ENCODE measurements at regions not wholly inside any gene's neighbourhood (a gene's known extent, or its start where the extent isn't known, plus 50 kb on each side); places are given as distances from the start of the nearest gene placed in this dataset.

- Histone ChIP-seq H3K9me2 (ENCODE audit: insufficient read depth, low read length) (no peaks in the 10 kb centered on the region), H3F3A (ENCODE audit: insufficient read depth, low read length, poor library complexity, severe bottlenecking) (no peaks in the 10 kb centered on the region), H2AFZ (ENCODE audit: low read depth, low read length) (no peak overlapping the region), H3K4me3 (ENCODE audit: low read length) (no peak overlapping the region), H3K27me3 (ENCODE audit: insufficient read depth, low read depth, low read length) (no peaks in the 10 kb centered on the region), H3K9ac (ENCODE audit: low read length) (no peak overlapping the region), H3K27ac (ENCODE audit: low read length) (no peak overlapping the region), H3K36me3 (ENCODE audit: insufficient read depth, low read length) (no peaks in the 10 kb centered on the region), H3K79me2 (replicated peaks; ENCODE audit: insufficient read depth, low read length) (no peaks in the 10 kb centered on the region), H3K9me3 (ENCODE audit: low read length) (no peaks in the 10 kb centered on the region), H3K4me2 (ENCODE audit: low read length) (no peak overlapping the region), H4K20me1 (ENCODE audit: insufficient read depth) (no peaks in the 10 kb centered on the region)
- TF ChIP-seq TAF1 (IDR thresholded peaks at IDR 0.05; ENCODE audit: low read depth) (no peak), POLR2AphosphoS5 (IDR thresholded peaks at IDR 0.05) (no peak), SMC3 (conservative IDR thresholded peaks at IDR 0.05; ENCODE audit: poor library complexity) (no peak), EZH2 (IDR thresholded peaks at IDR 0.05; ENCODE audit: borderline replicate concordance, insufficient read depth, low read length, poor library complexity, severe bottlenecking) (no peak), REST (IDR thresholded peaks at IDR 0.05; ENCODE audit: borderline replicate concordance) (no peak), EP300 (conservative IDR thresholded peaks at IDR 0.05; ENCODE audit: poor library complexity, severe bottlenecking) (no peak), CTCF (IDR thresholded peaks at IDR 0.05; ENCODE audit: poor library complexity, severe bottlenecking) (no peak)
Observed at GRCh38 chr15:77798847-77799246, 166.1 kb upstream of the LINGO1 start.

GRCh38 chr15:77798151-77798835 lies 165.6 kb upstream of the LINGO1 start:
- Histone ChIP-seq H3K4me2 (ENCODE audit: low read length) (no peak overlapping the region), H3K27me3 (ENCODE audit: insufficient read depth, low read depth, low read length) (no peaks in the 10 kb centered on the region), H3K27ac (ENCODE audit: low read length) (no peak overlapping the region), H3F3A (ENCODE audit: insufficient read depth, low read length, poor library complexity, severe bottlenecking) (no peaks in the 10 kb centered on the region), H4K20me1 (ENCODE audit: insufficient read depth) (no peaks in the 10 kb centered on the region), H3K9ac (ENCODE audit: low read length) (no peak overlapping the region), H3K36me3 (ENCODE audit: insufficient read depth, low read length) (no peaks in the 10 kb centered on the region), H3K9me2 (ENCODE audit: insufficient read depth, low read length) (no peaks in the 10 kb centered on the region), H3K9me3 (ENCODE audit: low read length) (no peaks in the 10 kb centered on the region), H2AFZ (ENCODE audit: low read depth, low read length) (no peak overlapping the region), H3K4me3 (ENCODE audit: low read length) (no peak overlapping the region), H3K79me2 (replicated peaks; ENCODE audit: insufficient read depth, low read length) (no peaks in the 10 kb centered on the region)
- TF ChIP-seq EP300 (conservative IDR thresholded peaks at IDR 0.05; ENCODE audit: poor library complexity, severe bottlenecking): no peak
- TF ChIP-seq SMC3 (conservative IDR thresholded peaks at IDR 0.05; ENCODE audit: poor library complexity): no peak
- no peak for TF ChIP-seq MXI1 (conservative IDR thresholded peaks at IDR 0.05; ENCODE audit: poor library complexity, severe bottlenecking)
- TF ChIP-seq RAD21 (conservative IDR thresholded peaks at IDR 0.05): no peak
- no peak for TF ChIP-seq EZH2 (IDR thresholded peaks at IDR 0.05; ENCODE audit: borderline replicate concordance, insufficient read depth, low read length, poor library complexity, severe bottlenecking)
- no peak for TF ChIP-seq POLR2AphosphoS5 (IDR thresholded peaks at IDR 0.05)
- no peak for TF ChIP-seq TAF1 (IDR thresholded peaks at IDR 0.05; ENCODE audit: low read depth)
- TF ChIP-seq CTCF (IDR thresholded peaks at IDR 0.05; ENCODE audit: poor library complexity, severe bottlenecking): no peak
- TF ChIP-seq REST (IDR thresholded peaks at IDR 0.05; ENCODE audit: borderline replicate concordance): no peak

Measured in neural cell (in vitro differentiated cells).